H1 (cell line): ENCODE measurements at regions not wholly inside any gene's neighbourhood (a gene's known extent, or its start where the extent isn't known, plus 50 kb on each side); places are given as distances from the start of the nearest gene placed in this dataset.
"Not testable (repeated sequence)": the region's sequence is repeated elsewhere in the genome, so short reads cannot be mapped to it uniquely, and the experiment has no call there.

Experiments
- CTCF ChIA-PET: fragments of 300-600 bp; sonication (Branson Sonifier 250); formaldehyde crosslinking; loops from one replicate; lab custom pipeline; 2021; ENCODE audit not compliant: partially characterized antibody; lab: Charles Lee
- POLR2A ChIA-PET: fragments of 300-600 bp; sonication (Branson Sonifier 250); formaldehyde crosslinking; loops from one replicate; lab custom pipeline; 2021; ENCODE audit warnings: inconsistent platforms; ENCODE audit not compliant: partially characterized antibody; lab: Charles Lee
- DNase-seq, 2 experiments: peaks; one replicate each; pipeline versions ENCODE4 v3.0.0 to v3.0.0-alpha.2; 2010 to 2022; ENCODE audit warnings: low spot score in 2 of 2, low read depth in 1 of 2, mixed read lengths in 1 of 2
- FAIRE-seq: peaks from 2 replicates; lab custom pipeline; 2011; peaks lifted over from hg19 to GRCh38; lab: Jason Lieb, UNC
- H2AFZ ChIP-seq: 2 replicates; pipeline ENCODE4 v1.8.1; 2012; ENCODE audit warnings: low read length, inconsistent platforms
- H2AK5ac ChIP-seq: 2 replicates; pipeline ENCODE4 v1.6.1; 2013; ENCODE audit warnings: low read depth, low read length
- H2BK120ac ChIP-seq: replicated peaks from 2 replicates; pipeline ENCODE3; 2013; ENCODE audit warnings: low read depth, low read length, inconsistent platforms
- H2BK12ac ChIP-seq: 2 replicates; pipeline ENCODE4 v1.6.1; 2013; ENCODE audit warnings: low read depth, low read length
- H2BK15ac ChIP-seq: 2 replicates; pipeline ENCODE4 v1.6.1; 2013; ENCODE audit warnings: low read length
- H2BK20ac ChIP-seq: 2 replicates; pipeline ENCODE4 v1.6.1; 2013; ENCODE audit warnings: low read length
- H2BK5ac ChIP-seq: 2 replicates; pipeline ENCODE4 v1.6.1; 2013; ENCODE audit warnings: low read depth, low read length
- H3K14ac ChIP-seq: 2 replicates; pipeline ENCODE4 v1.6.1; 2013; ENCODE audit warnings: inconsistent platforms; ENCODE audit not compliant: insufficient read length
- H3K18ac ChIP-seq: 2 replicates; pipeline ENCODE4 v1.6.1; 2013; ENCODE audit warnings: low read length; ENCODE audit errors: extremely low read depth
- H3K23ac ChIP-seq: 2 replicates; pipeline ENCODE4 v1.6.1; 2013; ENCODE audit warnings: inconsistent platforms; ENCODE audit not compliant: insufficient read length
- H3K23me2 ChIP-seq: 2 replicates; pipeline ENCODE4 v1.6.1; 2013; ENCODE audit warnings: low read depth, low read length
- H3K27ac ChIP-seq: 2 replicates; pipeline ENCODE4 v1.6.1; 2011; ENCODE audit warnings: low read depth, low read length, inconsistent platforms
- H3K27me3 ChIP-seq, 4 experiments: replicated peaks in 1 of 4; 1 replicate in 1 of 4; 2 replicates in 3 of 4; pipeline versions ENCODE4 v1.6.1 to v1.8.1; 2011 to 2013; ENCODE audit warnings: low read length in 3 of 4, mild to moderate bottlenecking in 3 of 4, inconsistent platforms in 2 of 4, mixed read lengths in 2 of 4, moderate library complexity in 1 of 4; ENCODE audit not compliant: control insufficient read depth in 3 of 4, insufficient read depth in 3 of 4; ENCODE audit errors: extremely low read depth in 1 of 4
- H3K36me3 ChIP-seq, 4 experiments: 2 replicates each; pipeline versions ENCODE4 v1.6.1 to v1.8.1; 2011 to 2013; ENCODE audit warnings: mild to moderate bottlenecking in 4 of 4, low read length in 3 of 4, moderate library complexity in 2 of 4, control low read depth in 1 of 4, inconsistent platforms in 1 of 4; ENCODE audit not compliant: insufficient read depth in 4 of 4, control insufficient read depth in 2 of 4
- H3K4ac ChIP-seq: replicated peaks from 2 replicates; pipeline ENCODE3; 2013; ENCODE audit warnings: low read length, low read depth, mixed read lengths, inconsistent platforms; ENCODE audit not compliant: insufficient read length
- H3K4me1 ChIP-seq, 4 experiments: replicated peaks in 1 of 4; 1 replicate in 1 of 4; 2 replicates in 3 of 4; pipeline versions ENCODE4 v1.6.1 to v1.8.1; 2011 to 2013; ENCODE audit warnings: low read length in 3 of 4, inconsistent platforms in 2 of 4, mixed read lengths in 1 of 4; ENCODE audit not compliant: insufficient read depth in 4 of 4, control insufficient read depth in 3 of 4
- H3K4me2 ChIP-seq, 2 experiments: 2 replicates each; pipeline versions ENCODE4 v1.6.1 to v1.8.1; 2011 to 2013; ENCODE audit warnings: low read depth in 2 of 2, low read length in 2 of 2, control low read depth in 1 of 2, inconsistent platforms in 1 of 2, mild to moderate bottlenecking in 1 of 2; ENCODE audit not compliant: insufficient read depth in 1 of 2
- H3K4me3 ChIP-seq, 4 experiments: fragments of 200-600, 300-600 bp in 1 of 4; sonication (generic), shearing (Covaris generic), sonication (Bioruptor Twin) in 1 of 4; 2 replicates each; pipeline versions ENCODE4 v1.5.1 to v1.8.1; 2011 to 2016; ENCODE audit warnings: low read length in 4 of 4, low read depth in 3 of 4, control low read depth in 2 of 4, inconsistent platforms in 2 of 4, mild to moderate bottlenecking in 2 of 4, mixed read lengths in 1 of 4, moderate library complexity in 1 of 4; ENCODE audit not compliant: insufficient read depth in 2 of 4; ENCODE audit errors: extremely low read depth in 1 of 4
- H3K56ac ChIP-seq: replicated peaks from 2 replicates; pipeline ENCODE3; 2013; ENCODE audit warnings: low read depth, mild to moderate bottlenecking, mixed read lengths, low read length, inconsistent platforms; ENCODE audit not compliant: insufficient read length
- H3K79me1 ChIP-seq: 2 replicates; pipeline ENCODE4 v1.6.1; 2013; ENCODE audit warnings: low read depth, low read length, control low read depth
- H3K79me2 ChIP-seq, 2 experiments: 2 replicates each; pipeline versions ENCODE4 v1.6.1 to v1.8.1; 2012 to 2013; ENCODE audit warnings: low read length in 2 of 2, mild to moderate bottlenecking in 2 of 2, inconsistent platforms in 1 of 2; ENCODE audit not compliant: insufficient read depth in 2 of 2, control insufficient read depth in 1 of 2
- H3K9ac ChIP-seq, 4 experiments: replicated peaks in 1 of 4; 1 replicate in 1 of 4; 2 replicates in 3 of 4; pipeline versions ENCODE4 v1.6.1 to v1.8.1; 2011 to 2013; ENCODE audit warnings: low read depth in 3 of 4, low read length in 3 of 4, control low read depth in 2 of 4, mild to moderate bottlenecking in 2 of 4, moderate library complexity in 2 of 4, inconsistent platforms in 1 of 4; ENCODE audit errors: extremely low read depth in 1 of 4
- H3K9me3 ChIP-seq, 2 experiments: 2 replicates each; pipeline versions ENCODE4 v1.6.1 to v1.8.1; 2012 to 2013; ENCODE audit warnings: mild to moderate bottlenecking in 2 of 2, moderate library complexity in 2 of 2, control low read depth in 1 of 2, inconsistent platforms in 1 of 2, low read depth in 1 of 2, low read length in 1 of 2, mixed read lengths in 1 of 2; ENCODE audit not compliant: insufficient read depth in 2 of 2
- H4K20me1 ChIP-seq, 2 experiments: replicated peaks in 1 of 2; 2 replicates each; pipeline versions ENCODE3 to v1.8.1; 2011 to 2013; ENCODE audit warnings: inconsistent platforms in 2 of 2, low read length in 2 of 2, mild to moderate bottlenecking in 1 of 2; ENCODE audit not compliant: insufficient read depth in 2 of 2, control insufficient read depth in 1 of 2
- H4K5ac ChIP-seq: 2 replicates; pipeline ENCODE4 v1.6.1; 2013; ENCODE audit warnings: low read length, low read depth, mixed read lengths, inconsistent platforms; ENCODE audit not compliant: insufficient read length
- H4K8ac ChIP-seq: 2 replicates; pipeline ENCODE4 v1.8.0; 2013; ENCODE audit warnings: mild to moderate bottlenecking, moderate library complexity, low read length, inconsistent platforms; ENCODE audit not compliant: insufficient read depth; ENCODE audit errors: extremely low read depth
- H4K91ac ChIP-seq: replicated peaks from 2 replicates; pipeline ENCODE3; 2013; ENCODE audit warnings: low read length, mixed read lengths, inconsistent platforms; ENCODE audit not compliant: insufficient read length
- WGBS, 2 experiments: shearing (Covaris generic) in 1 of 2; methylation state at CpG; one replicate each; pipeline versions ENCODE4 v1.1.6 to v1.1.7; 2013 to 2015; ENCODE audit warnings: low lambda C conversion rate in 2 of 2, mixed read lengths in 2 of 2, inconsistent platforms in 1 of 2, low coverage in 1 of 2, missing lambda C conversion rate in 1 of 2; ENCODE audit not compliant: insufficient replicate concordance in 2 of 2, insufficient coverage in 1 of 2, insufficient read length in 1 of 2; ENCODE audit errors: extremely low coverage in 1 of 2, missing lambda C conversion rate in 1 of 2; 5-methylcytosine and 5-hydroxymethylcytosine counted together

DNA sequence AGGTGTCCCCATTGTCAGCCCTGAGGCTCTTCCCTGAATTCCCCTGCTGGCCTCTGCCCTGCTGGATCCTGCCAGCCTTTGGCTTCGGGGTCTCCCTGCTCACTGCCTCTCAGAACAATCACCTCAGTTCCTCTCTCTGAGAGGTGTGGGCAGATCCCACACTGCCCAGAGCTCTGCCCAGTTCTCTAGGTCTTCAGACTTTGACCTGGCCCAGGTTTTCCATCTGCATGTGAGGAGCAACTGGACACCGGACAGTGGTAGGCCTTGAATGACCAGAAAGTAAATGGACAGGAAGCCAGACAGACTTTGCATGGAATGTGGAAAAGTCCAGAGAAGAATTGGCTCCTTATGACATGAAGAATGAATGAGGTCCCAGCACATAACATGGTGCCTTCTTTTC lies 111.8 kb downstream of the FOXD4L6 start:
- H3K27ac ChIP-seq, POLR2A ChIA-PET, H3K79me1 ChIP-seq, H2BK120ac ChIP-seq, H3K36me3 ChIP-seq, H4K5ac ChIP-seq, H4K20me1 ChIP-seq, H3K9ac ChIP-seq, H3K18ac ChIP-seq, H4K8ac ChIP-seq, H3K79me2 ChIP-seq, H3K56ac ChIP-seq, H2AFZ ChIP-seq, H3K4me2 ChIP-seq, H3K9me3 ChIP-seq, H2AK5ac ChIP-seq, DNase-seq, H2BK5ac ChIP-seq, H3K4ac ChIP-seq, H2BK15ac ChIP-seq, H2BK12ac ChIP-seq, H3K23ac ChIP-seq, H3K14ac ChIP-seq, H3K4me3 ChIP-seq, H3K27me3 ChIP-seq, H2BK20ac ChIP-seq, H4K91ac ChIP-seq, H3K4me1 ChIP-seq, H3K23me2 ChIP-seq, CTCF ChIA-PET, FAIRE-seq: not testable (repeated sequence)
- 89% methylated on average over 1 of the region's 2 CpGs; no CpG with 5 or more reads in 1 of the 2 experiments for WGBS, 2 experiments

DNA sequence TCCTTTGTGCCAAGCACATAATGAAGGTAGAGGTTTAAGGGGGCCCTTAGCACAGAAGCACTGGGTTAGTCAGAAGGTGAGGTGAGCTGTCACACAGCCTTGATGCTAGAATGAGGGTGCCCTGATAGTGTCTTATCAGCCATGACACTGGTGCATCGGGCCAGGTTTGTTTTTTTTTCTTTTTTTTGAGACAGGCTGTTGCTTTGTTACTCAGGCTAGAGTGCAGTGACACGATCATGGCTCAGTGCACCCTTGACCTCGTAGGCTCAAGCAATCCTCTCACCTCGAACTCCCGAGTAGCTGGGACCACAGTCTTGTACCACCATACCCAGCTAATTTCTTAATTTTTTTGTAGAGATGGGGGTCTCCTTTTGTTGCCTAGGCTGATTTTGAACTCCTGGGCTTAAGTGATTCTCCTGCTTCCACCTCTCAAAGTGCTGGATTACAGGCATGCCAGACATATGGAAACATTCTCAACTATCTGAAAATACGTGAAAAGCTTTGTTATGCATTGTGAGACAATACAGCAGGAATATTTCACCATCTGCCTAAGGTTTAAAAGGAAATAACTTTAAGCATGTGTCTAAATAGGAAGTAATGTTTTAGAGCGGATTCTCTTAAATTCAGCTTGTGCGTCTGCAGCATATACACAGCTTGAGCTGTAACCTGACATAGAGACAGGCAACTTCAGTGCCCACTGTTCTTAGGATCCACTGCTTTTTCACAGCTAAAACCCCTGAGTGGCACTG lies 128.4 kb downstream of the FOXD4L6 start:
- H3K79me1 ChIP-seq, H3K9me3 ChIP-seq: not testable (repeated sequence)
- WGBS, 2 experiments = 77% methylated on average over 8 of the region's 8 CpGs; no CpG with 5 or more reads in 1 of the 2 experiments

More for the DNA sequence above, 128.4 kb downstream of the FOXD4L6 start:
- H3K9ac ChIP-seq, H4K8ac ChIP-seq, H3K4ac ChIP-seq, POLR2A ChIA-PET, H3K36me3 ChIP-seq, H2BK20ac ChIP-seq, H2BK12ac ChIP-seq, H3K23me2 ChIP-seq, H2AK5ac ChIP-seq, H3K27ac ChIP-seq, CTCF ChIA-PET, H3K56ac ChIP-seq, H3K4me2 ChIP-seq, FAIRE-seq, H3K23ac ChIP-seq, H3K18ac ChIP-seq, H2BK15ac ChIP-seq, H2BK5ac ChIP-seq, H4K20me1 ChIP-seq, H3K4me3 ChIP-seq, H3K27me3 ChIP-seq, H2AFZ ChIP-seq, DNase-seq, H4K5ac ChIP-seq, H4K91ac ChIP-seq, H3K79me2 ChIP-seq, H3K14ac ChIP-seq, H2BK120ac ChIP-seq, H3K4me1 ChIP-seq: not testable (repeated sequence)
